ENCODE measurements at regions not wholly inside any gene's neighbourhood (a gene's known extent, or its start where the extent isn't known, plus 50 kb on each side); places are given as distances from the start of the nearest gene placed in this dataset.

DNA sequence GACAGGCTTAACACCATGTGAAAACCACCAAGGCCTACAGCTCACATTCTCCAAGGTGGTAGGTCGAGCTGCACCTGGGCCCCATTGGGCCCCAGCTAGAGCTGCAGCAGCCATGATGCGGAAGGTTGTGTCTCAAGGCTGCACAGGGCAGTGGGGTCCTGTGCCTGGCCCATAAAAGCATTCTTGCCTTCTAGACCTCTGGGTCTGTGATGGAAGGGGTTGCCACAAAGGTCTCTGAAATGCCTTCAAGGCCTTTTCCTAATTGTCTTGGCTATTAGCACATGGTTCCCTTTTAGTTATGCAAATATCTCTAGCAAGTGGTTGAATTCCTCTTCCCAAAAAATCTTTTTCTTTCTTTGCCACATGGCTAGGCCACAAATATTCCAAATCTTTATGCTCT, 52.5 kb upstream of the C11orf58 start:
- TF ChIP-seq FOXK2 (IDR thresholded peaks at IDR 0.05) (no peak), NFRKB (IDR thresholded peaks at IDR 0.05) (no peak), SP1 (IDR thresholded peaks at IDR 0.05) (no peak)
